ENCODE measurements at regions not wholly inside any gene's neighbourhood (a gene's known extent, or its start where the extent isn't known, plus 50 kb on each side); places are given as distances from the start of the nearest gene placed in this dataset.

DNA sequence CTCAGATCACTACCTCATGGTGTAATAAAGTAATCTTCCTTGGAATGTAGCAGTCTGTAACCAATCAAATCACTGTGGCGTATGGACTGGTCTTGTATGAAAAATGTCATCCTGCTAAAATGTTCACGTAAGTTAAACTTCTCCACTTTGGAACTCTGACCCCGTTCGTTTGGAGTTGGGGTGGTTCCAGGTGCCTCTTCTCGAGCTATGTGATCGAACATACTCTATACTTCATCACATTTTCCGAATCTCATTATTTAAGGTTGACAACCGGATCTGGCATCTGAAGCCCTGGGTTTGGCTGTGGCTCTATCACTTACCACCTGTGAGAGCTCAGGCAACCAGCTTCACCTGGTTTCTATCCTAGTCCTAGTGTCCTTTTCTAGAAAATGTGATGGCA lies 148.0 kb upstream of the MYCN start:
- Histone ChIP-seq H4K20me1 (ENCODE audit: insufficient read depth) (no peaks in the 10 kb centered on the region), H3K4me2 (no peak overlapping the region), H3K36me3 (ENCODE audit: insufficient read depth) (no peaks in the 10 kb centered on the region), H3K27me3 (ENCODE audit: insufficient read depth, low read depth) (no peaks in the 10 kb centered on the region), H3K9ac (no peak overlapping the region), H3K4me3 (IDR thresholded peaks at IDR 0.05; ENCODE audit: insufficient read depth, low read depth, low read length) (no peak overlapping the region), H3K27ac (no peak overlapping the region), H2AFZ (ENCODE audit: low read depth) (no peak overlapping the region), H3K79me2 (ENCODE audit: insufficient read depth, low read depth) (no peaks in the 10 kb centered on the region), H3K4me1 (ENCODE audit: low read depth, poor library complexity, severe bottlenecking) (no peaks in the 10 kb centered on the region)
- TF ChIP-seq, protein P1, sequence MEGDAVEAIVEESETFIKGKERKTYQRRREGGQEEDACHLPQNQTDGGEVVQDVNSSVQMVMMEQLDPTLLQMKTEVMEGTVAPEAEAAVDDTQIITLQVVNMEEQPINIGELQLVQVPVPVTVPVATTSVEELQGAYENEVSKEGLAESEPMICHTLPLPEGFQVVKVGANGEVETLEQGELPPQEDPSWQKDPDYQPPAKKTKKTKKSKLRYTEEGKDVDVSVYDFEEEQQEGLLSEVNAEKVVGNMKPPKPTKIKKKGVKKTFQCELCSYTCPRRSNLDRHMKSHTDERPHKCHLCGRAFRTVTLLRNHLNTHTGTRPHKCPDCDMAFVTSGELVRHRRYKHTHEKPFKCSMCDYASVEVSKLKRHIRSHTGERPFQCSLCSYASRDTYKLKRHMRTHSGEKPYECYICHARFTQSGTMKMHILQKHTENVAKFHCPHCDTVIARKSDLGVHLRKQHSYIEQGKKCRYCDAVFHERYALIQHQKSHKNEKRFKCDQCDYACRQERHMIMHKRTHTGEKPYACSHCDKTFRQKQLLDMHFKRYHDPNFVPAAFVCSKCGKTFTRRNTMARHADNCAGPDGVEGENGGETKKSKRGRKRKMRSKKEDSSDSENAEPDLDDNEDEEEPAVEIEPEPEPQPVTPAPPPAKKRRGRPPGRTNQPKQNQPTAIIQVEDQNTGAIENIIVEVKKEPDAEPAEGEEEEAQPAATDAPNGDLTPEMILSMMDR (conservative IDR thresholded peaks at IDR 0.05; ENCODE audit: low read depth, low read length), result no peak

DNA sequence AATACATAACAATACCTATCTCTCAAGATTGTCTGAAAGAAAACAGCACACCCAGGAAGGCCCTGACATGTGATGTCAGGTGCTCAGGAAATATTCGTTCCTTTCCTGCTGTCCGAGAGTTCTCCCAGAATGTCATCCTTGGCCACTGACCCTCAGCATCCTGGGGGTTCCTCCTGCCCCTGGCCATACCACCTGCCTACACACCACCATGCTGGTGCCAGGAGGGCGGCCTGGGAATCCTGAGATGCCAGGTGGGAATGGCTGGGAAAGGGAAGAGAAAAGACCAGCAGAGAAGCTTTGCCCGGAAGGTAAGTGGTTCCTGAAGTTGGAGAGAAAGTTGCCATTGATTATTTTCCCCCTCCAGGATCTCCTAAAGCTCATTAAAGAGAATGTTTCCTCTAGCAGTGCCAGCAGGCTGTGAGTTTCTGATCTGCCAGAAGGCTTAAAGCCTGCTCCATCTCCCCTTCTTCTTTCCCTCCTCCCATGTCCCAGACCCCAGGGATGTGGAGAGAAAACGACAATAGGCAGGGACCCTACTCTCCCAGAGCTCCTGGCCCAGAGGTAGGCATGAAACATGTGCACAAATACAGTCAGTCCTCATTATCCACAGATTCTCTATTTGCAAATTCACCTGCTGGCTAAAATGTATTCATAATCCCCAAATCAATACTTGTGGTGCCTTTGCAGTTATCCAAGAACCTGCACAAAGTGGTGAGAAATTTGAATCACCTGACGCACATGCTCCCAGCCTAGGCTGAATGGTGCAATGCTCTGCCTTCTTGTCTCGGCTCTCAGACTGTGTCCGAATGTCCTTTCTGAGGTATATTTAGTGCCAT lies 147.1 kb upstream of the MYCN start:
- H3K79me2 ChIP-seq (ENCODE audit: insufficient read depth, low read depth), result no peaks in the 10 kb centered on the region
- no peaks in the 10 kb centered on the region for H3K27me3 ChIP-seq (ENCODE audit: insufficient read depth, low read depth)
- no peak overlapping the region for H3K4me3 ChIP-seq (IDR thresholded peaks at IDR 0.05; ENCODE audit: insufficient read depth, low read depth, low read length)
- no peak overlapping the region for H3K4me2 ChIP-seq
- no peak overlapping the region for H2AFZ ChIP-seq (ENCODE audit: low read depth)
- H3K27ac ChIP-seq, result no peak overlapping the region
- no peak overlapping the region for H3K9ac ChIP-seq
- no peaks in the 10 kb centered on the region for H3K4me1 ChIP-seq (ENCODE audit: low read depth, poor library complexity, severe bottlenecking)
- no peaks in the 10 kb centered on the region for H4K20me1 ChIP-seq (ENCODE audit: insufficient read depth)
- no peaks in the 10 kb centered on the region for H3K36me3 ChIP-seq (ENCODE audit: insufficient read depth)
- TF ChIP-seq, protein P1 (conservative IDR thresholded peaks at IDR 0.05; ENCODE audit: low read depth, low read length), result no peak

DNA sequence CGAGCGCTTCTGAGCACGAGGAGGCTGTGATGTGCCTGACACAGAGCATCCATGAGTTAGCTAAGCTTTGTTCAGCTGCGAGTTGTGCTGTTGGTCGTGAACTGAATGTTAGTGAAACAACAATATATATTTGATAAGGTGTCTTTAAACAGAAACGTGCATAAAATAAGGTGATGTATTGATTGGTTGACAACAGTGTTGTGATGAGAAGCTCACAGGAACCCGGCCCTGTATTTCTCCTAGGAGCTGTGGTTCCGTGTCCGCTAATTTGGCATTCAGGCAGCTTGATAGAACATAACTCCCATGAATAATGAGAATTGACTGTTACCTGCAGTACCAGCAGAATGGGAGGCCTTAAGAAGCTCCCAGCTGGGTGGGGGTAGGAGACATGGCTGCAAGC lies 146.4 kb upstream of the MYCN start:
- H3K27me3 ChIP-seq (ENCODE audit: insufficient read depth, low read depth), result no peaks in the 10 kb centered on the region
- H3K79me2 ChIP-seq (ENCODE audit: insufficient read depth, low read depth), result no peaks in the 10 kb centered on the region
- H4K20me1 ChIP-seq (ENCODE audit: insufficient read depth), result no peaks in the 10 kb centered on the region
- no peaks in the 10 kb centered on the region for H3K4me1 ChIP-seq (ENCODE audit: low read depth, poor library complexity, severe bottlenecking)
- no peak overlapping the region for H2AFZ ChIP-seq (ENCODE audit: low read depth)
- no peak overlapping the region for H3K4me2 ChIP-seq
- no peak overlapping the region for H3K9ac ChIP-seq
- H3K36me3 ChIP-seq (ENCODE audit: insufficient read depth), result no peaks in the 10 kb centered on the region
- no peak overlapping the region for H3K4me3 ChIP-seq (IDR thresholded peaks at IDR 0.05; ENCODE audit: insufficient read depth, low read depth, low read length)
- H3K27ac ChIP-seq, result no peak overlapping the region
- TF ChIP-seq, protein P1 (conservative IDR thresholded peaks at IDR 0.05; ENCODE audit: low read depth, low read length), result no peak

DNA sequence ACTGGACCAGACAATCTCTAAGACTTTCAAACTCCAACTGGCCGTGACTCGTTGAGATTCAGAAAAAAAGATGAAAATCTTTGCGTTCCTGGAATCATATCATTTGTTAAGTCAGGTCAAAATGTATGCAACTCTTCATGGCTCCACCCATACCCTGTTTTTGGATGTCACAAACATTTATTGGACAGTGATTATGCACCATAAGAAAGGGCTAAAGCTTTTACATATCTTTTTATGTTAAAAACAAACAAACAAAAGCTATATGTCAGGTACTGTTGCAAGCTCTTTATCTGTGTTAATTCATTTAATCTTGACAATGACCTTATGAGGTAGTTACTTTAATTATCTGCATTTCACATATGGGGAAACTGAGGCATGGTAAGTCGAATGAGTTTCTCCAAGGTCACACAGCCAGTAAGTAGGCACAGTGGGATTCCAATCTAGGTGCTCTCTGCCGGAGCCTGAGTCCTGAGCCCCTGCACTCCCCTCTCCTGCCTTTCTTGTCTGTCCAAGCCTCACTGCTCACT lies 145.7 kb upstream of the MYCN start:
- no peak overlapping the region for H3K4me3 ChIP-seq (IDR thresholded peaks at IDR 0.05; ENCODE audit: insufficient read depth, low read depth, low read length)
- H3K4me1 ChIP-seq (ENCODE audit: low read depth, poor library complexity, severe bottlenecking), result no peaks in the 10 kb centered on the region
- no peak overlapping the region for H3K9ac ChIP-seq
- H4K20me1 ChIP-seq (ENCODE audit: insufficient read depth), result no peaks in the 10 kb centered on the region
- TF ChIP-seq, protein P1 (conservative IDR thresholded peaks at IDR 0.05; ENCODE audit: low read depth, low read length), result no peak
- H3K4me2 ChIP-seq, result no peak overlapping the region
- H3K27ac ChIP-seq, result no peak overlapping the region
- H3K27me3 ChIP-seq (ENCODE audit: insufficient read depth, low read depth), result no peaks in the 10 kb centered on the region
- H3K36me3 ChIP-seq (ENCODE audit: insufficient read depth), result no peaks in the 10 kb centered on the region
- no peak overlapping the region for H2AFZ ChIP-seq (ENCODE audit: low read depth)
- no peaks in the 10 kb centered on the region for H3K79me2 ChIP-seq (ENCODE audit: insufficient read depth, low read depth)

All from KMS-11 (cell line).